DOHH2 (cell line): ENCODE measurements at regions not wholly inside any gene's neighbourhood (a gene's known extent, or its start where the extent isn't known, plus 50 kb on each side); places are given as distances from the start of the nearest gene placed in this dataset.

Experiments
- H3F3A ChIP-seq: fragments of 200-600 bp; sonication (generic), shearing (Covaris generic); 2 replicates; pipeline ENCODE4 v1.6.0; 2016; ENCODE audit warnings: antibody characterized with exemption, mild to moderate bottlenecking; ENCODE audit not compliant: control insufficient read depth, insufficient read depth
- H3K27ac ChIP-seq: fragments of 200-600 bp; sonication (generic); 2 replicates; pipeline ENCODE4 v1.5.1; 2014; ENCODE audit warnings: low read depth, mild to moderate bottlenecking, low read length, moderate library complexity
- H3K27me3 ChIP-seq: fragments of 200-600 bp; sonication (generic); 2 replicates; pipeline ENCODE4 v1.6.1; 2014; ENCODE audit warnings: mild to moderate bottlenecking, low read length, mixed read lengths; ENCODE audit not compliant: control insufficient read depth
- H3K36me3 ChIP-seq: fragments of 200-600 bp; sonication (generic); 2 replicates; pipeline ENCODE4 v1.6.1; 2014; ENCODE audit warnings: mild to moderate bottlenecking, low read length, moderate library complexity, mixed read lengths; ENCODE audit not compliant: control insufficient read depth
- H3K4me1 ChIP-seq: fragments of 200-600 bp; sonication (generic); 2 replicates; pipeline ENCODE4 v1.6.1; 2014; ENCODE audit warnings: mild to moderate bottlenecking, low read length, mixed read lengths; ENCODE audit not compliant: control insufficient read depth
- H3K4me2 ChIP-seq: fragments of 200-600 bp; sonication (generic); 2 replicates; pipeline ENCODE4 v1.6.0; 2014; ENCODE audit warnings: mild to moderate bottlenecking, low read length, moderate library complexity
- H3K4me3 ChIP-seq: fragments of 200-600 bp; sonication (generic); 2 replicates; pipeline ENCODE4 v1.5.1; 2014; ENCODE audit warnings: mild to moderate bottlenecking, low read length, mixed read lengths
- H3K79me2 ChIP-seq: fragments of 200-600 bp; sonication (generic); 2 replicates; pipeline ENCODE4 v1.6.1; 2014; ENCODE audit warnings: mild to moderate bottlenecking, low read length, mixed read lengths; ENCODE audit not compliant: control insufficient read depth
- H3K9me2 ChIP-seq: fragments of 200-600 bp; sonication (generic); replicated peaks from 2 replicates; pipeline ENCODE4 v1.6.1; 2014; ENCODE audit warnings: mild to moderate bottlenecking, low read length, mixed read lengths; ENCODE audit not compliant: control insufficient read depth
- H3K9me3 ChIP-seq: fragments of 200-600 bp; sonication (generic); 2 replicates; pipeline ENCODE4 v1.6.1; 2014; ENCODE audit warnings: antibody characterized with exemption, low read length, mixed read lengths; ENCODE audit not compliant: control insufficient read depth, insufficient read depth
- H4K20me1 ChIP-seq: fragments of 200-600 bp; sonication (generic); 2 replicates; pipeline ENCODE4 v1.6.0; 2014; ENCODE audit warnings: low read depth, mild to moderate bottlenecking, antibody characterized with exemption, low read length, moderate library complexity; ENCODE audit not compliant: control insufficient read depth, insufficient read depth
- EZH2phosphoT487 ChIP-seq: fragments of 200-600 bp; sonication (generic); IDR thresholded peaks from 2 replicates; pipeline ENCODE4 v1.6.1; 2017; ENCODE audit warnings: borderline replicate concordance, mild to moderate bottlenecking, antibody characterized with exemption, low read length, moderate library complexity, mixed read lengths
- TF ChIP-seq, protein P1 (sequence below): fragments of 200-600 bp; sonication (generic); IDR thresholded peaks from one replicate; pipeline ENCODE4 v1.5.1; 2014; ENCODE audit warnings: antibody characterized with exemption, mild to moderate bottlenecking, low read depth, low read length; ENCODE audit not compliant: poor library complexity, severe bottlenecking

DNA sequence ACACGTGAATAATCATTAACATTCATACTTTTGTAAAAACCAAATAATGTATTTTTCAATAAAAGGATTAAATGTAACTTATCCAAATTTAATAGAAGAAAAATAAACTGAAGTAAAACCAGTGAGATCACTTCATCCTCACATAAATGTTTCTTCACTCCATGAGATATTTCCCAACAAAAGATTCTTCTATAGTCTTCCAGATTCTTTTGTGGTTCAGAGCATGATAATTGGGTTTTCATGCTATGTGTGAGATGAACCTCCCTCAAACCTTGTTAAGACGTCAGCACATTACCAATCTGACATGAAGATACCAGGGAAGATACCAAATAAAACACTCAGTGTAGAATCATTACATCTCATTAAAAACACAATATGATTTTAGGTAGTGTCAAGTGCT lies 62.9 kb upstream of the OXGR1 start:
- Histone ChIP-seq H3K27me3 (no peaks in the 10 kb centered on the region), H3K9me3 (no peaks in the 10 kb centered on the region), H3F3A (no peaks in the 10 kb centered on the region), H3K4me3 (no peak overlapping the region), H3K4me1 (no peaks in the 10 kb centered on the region), H3K36me3 (no peaks in the 10 kb centered on the region), H3K9me2 (no peaks in the 10 kb centered on the region), H4K20me1 (no peaks in the 10 kb centered on the region), H3K79me2 (no peaks in the 10 kb centered on the region), H3K4me2 (no peak overlapping the region), H3K27ac (no peak overlapping the region)
- no peak for TF ChIP-seq EZH2phosphoT487
- TF ChIP-seq, protein P1, sequence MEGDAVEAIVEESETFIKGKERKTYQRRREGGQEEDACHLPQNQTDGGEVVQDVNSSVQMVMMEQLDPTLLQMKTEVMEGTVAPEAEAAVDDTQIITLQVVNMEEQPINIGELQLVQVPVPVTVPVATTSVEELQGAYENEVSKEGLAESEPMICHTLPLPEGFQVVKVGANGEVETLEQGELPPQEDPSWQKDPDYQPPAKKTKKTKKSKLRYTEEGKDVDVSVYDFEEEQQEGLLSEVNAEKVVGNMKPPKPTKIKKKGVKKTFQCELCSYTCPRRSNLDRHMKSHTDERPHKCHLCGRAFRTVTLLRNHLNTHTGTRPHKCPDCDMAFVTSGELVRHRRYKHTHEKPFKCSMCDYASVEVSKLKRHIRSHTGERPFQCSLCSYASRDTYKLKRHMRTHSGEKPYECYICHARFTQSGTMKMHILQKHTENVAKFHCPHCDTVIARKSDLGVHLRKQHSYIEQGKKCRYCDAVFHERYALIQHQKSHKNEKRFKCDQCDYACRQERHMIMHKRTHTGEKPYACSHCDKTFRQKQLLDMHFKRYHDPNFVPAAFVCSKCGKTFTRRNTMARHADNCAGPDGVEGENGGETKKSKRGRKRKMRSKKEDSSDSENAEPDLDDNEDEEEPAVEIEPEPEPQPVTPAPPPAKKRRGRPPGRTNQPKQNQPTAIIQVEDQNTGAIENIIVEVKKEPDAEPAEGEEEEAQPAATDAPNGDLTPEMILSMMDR = no peak

DNA sequence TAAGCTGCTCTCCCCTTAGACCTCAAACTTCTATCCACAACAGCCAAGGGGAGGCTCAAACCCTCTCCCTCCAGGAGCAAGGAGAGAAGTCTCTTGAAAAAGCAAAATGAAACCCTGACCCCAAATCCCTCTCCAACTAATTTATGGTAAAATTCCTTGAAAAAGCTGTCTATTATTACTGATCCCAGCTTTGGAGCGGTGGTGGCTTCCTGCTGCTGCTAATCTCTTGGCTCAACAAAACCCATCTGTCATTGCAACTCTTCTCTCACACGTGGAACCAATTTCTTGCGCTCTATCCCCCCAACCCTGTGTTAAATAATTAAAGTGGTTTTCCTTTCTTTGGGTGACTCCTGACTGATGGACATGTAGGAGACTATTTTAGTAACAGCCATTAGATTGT lies 64.1 kb upstream of the OXGR1 start:
- Histone ChIP-seq H3K36me3 (no peaks in the 10 kb centered on the region), H3K27me3 (no peaks in the 10 kb centered on the region), H3K9me3 (no peaks in the 10 kb centered on the region), H4K20me1 (no peaks in the 10 kb centered on the region), H3K79me2 (no peaks in the 10 kb centered on the region), H3K27ac (no peak overlapping the region), H3K4me1 (no peaks in the 10 kb centered on the region), H3K4me3 (no peak overlapping the region), H3F3A (no peaks in the 10 kb centered on the region), H3K9me2 (no peaks in the 10 kb centered on the region), H3K4me2 (no peak overlapping the region)
- TF ChIP-seq EZH2phosphoT487 = no peak
- TF ChIP-seq, protein P1 = no peak

DNA sequence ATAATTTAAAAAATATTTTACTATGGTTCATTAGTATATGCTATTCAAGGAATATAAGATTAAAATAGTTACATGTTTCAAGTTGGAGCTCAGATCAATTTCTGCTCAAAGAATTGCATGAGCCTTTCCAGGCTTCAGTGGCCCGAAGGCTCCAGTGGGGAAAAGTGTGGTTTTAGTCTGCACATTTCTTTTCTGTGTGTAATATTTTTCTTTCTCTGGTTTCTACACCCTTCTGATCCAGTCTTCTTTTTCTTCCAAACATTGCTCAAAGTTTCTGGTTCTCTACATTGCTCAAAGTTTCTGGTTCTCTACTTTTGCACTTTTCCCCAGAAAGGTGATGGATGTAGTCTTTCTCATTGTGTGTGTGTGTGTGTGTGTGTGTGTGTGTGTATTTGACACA lies 64.7 kb upstream of the OXGR1 start:
- TF ChIP-seq EZH2phosphoT487 = no peak
- TF ChIP-seq, protein P1 = no peak
- Histone ChIP-seq H3K9me3 (no peaks in the 10 kb centered on the region), H3F3A (no peaks in the 10 kb centered on the region), H3K36me3 (no peaks in the 10 kb centered on the region), H3K4me1 (no peaks in the 10 kb centered on the region), H4K20me1 (no peaks in the 10 kb centered on the region), H3K79me2 (no peaks in the 10 kb centered on the region), H3K27me3 (no peaks in the 10 kb centered on the region), H3K4me3 (no peak overlapping the region), H3K4me2 (no peak overlapping the region), H3K9me2 (no peaks in the 10 kb centered on the region), H3K27ac (no peak overlapping the region)
